ENCODE measurements at regions not wholly inside any gene's neighbourhood (a gene's known extent, or its start where the extent isn't known, plus 50 kb on each side); places are given as distances from the start of the nearest gene placed in this dataset.

DNA sequence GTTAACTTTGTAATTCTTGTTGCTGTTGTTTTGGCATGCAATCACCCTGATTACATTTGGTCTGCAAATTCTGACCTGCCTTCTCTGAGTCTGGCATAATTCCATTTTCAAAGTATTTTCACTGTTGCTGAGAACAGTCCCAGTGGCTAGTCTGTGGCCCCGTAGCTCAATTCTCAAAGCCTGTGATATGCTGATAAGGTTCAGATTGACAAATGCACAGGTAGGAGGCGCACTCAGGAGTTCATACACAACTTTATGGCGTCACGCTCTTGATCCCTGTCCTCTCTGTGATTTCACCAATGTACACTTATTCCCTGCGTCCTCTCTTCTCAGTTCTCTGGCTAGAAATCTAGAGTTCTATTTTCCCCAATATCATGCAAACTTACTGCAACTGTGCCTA, 376.6 kb upstream of the SLCO3A1 start:
- Histone ChIP-seq H3K79me2 (ENCODE audit: control insufficient read depth, insufficient read depth, low read length) (no peaks in the 10 kb centered on the region), H3K4me3 (replicated peaks in 1 of 4; ENCODE audit: control extremely low read depth in 1 of 4, insufficient read depth in 1 of 4, low read depth in 3 of 4, low read length in 4 of 4) (no peak overlapping the region), H3K9ac (ENCODE audit: insufficient read depth, low read length) (no peak overlapping the region), H3K27me3 (ENCODE audit: control insufficient read depth, insufficient read depth, low read length) (no peaks in the 10 kb centered on the region), H3K36me3 (ENCODE audit: control insufficient read depth, insufficient read depth, low read length) (no peaks in the 10 kb centered on the region), H3K4me1 (ENCODE audit: control insufficient read depth, extremely low read depth, insufficient read depth, low read length) (no peaks in the 10 kb centered on the region), H2AFZ (ENCODE audit: low read length) (no peak overlapping the region), H4K20me1 (ENCODE audit: control insufficient read depth, extremely low read depth, insufficient read depth, low read length) (no peaks in the 10 kb centered on the region), H3K9me3 (ENCODE audit: control insufficient read depth, insufficient read depth, low read depth, low read length) (no peaks in the 10 kb centered on the region), H3K4me2 (ENCODE audit: extremely low read depth, insufficient read depth, low read length) (no peak overlapping the region), H3K27ac (ENCODE audit: insufficient read depth, low read length) (no peak overlapping the region)
- TF ChIP-seq EZH2 (IDR thresholded peaks at IDR 0.05; ENCODE audit: low read length, missing control alignments) (no peak), CTCF (conservative IDR thresholded peaks at IDR 0.05 in 1 of 2, IDR thresholded peaks at IDR 0.05 in 1 of 2; ENCODE audit: low read depth in 1 of 2, low read length in 2 of 2) (no peak)
- DNase-seq (ENCODE audit: low read depth in 2 of 2): no peak

- Histone ChIP-seq H3K36me3 (ENCODE audit: control insufficient read depth, insufficient read depth, low read length) (no peaks in the 10 kb centered on the region), H3K9ac (ENCODE audit: insufficient read depth, low read length) (no peak overlapping the region), H3K79me2 (ENCODE audit: control insufficient read depth, insufficient read depth, low read length) (no peaks in the 10 kb centered on the region), H3K4me2 (ENCODE audit: extremely low read depth, insufficient read depth, low read length) (no peak overlapping the region), H4K20me1 (ENCODE audit: control insufficient read depth, extremely low read depth, insufficient read depth, low read length) (no peaks in the 10 kb centered on the region), H3K27me3 (ENCODE audit: control insufficient read depth, insufficient read depth, low read length) (no peaks in the 10 kb centered on the region), H3K4me3 (replicated peaks in 1 of 4; ENCODE audit: control extremely low read depth in 1 of 4, insufficient read depth in 1 of 4, low read depth in 3 of 4, low read length in 4 of 4) (no peak overlapping the region), H3K4me1 (ENCODE audit: control insufficient read depth, extremely low read depth, insufficient read depth, low read length) (no peaks in the 10 kb centered on the region), H2AFZ (ENCODE audit: low read length) (no peak overlapping the region), H3K27ac (ENCODE audit: insufficient read depth, low read length) (no peak overlapping the region), H3K9me3 (ENCODE audit: control insufficient read depth, insufficient read depth, low read depth, low read length) (no peaks in the 10 kb centered on the region)
- no peak for DNase-seq (ENCODE audit: low read depth in 2 of 2)
- TF ChIP-seq EZH2 (IDR thresholded peaks at IDR 0.05; ENCODE audit: low read length, missing control alignments): no peak
- no peak for TF ChIP-seq CTCF (conservative IDR thresholded peaks at IDR 0.05 in 1 of 2, IDR thresholded peaks at IDR 0.05 in 1 of 2; ENCODE audit: low read depth in 1 of 2, low read length in 2 of 2)
These were observed 374.8 kb upstream of the SLCO3A1 start for GRCh38 chr15:91478717-91479191.

- H3K4me1 ChIP-seq (ENCODE audit: control insufficient read depth, extremely low read depth, insufficient read depth, low read length): no peaks in the 10 kb centered on the region
- H3K9me3 ChIP-seq (ENCODE audit: control insufficient read depth, insufficient read depth, low read depth, low read length): no peaks in the 10 kb centered on the region
- no peak overlapping the region for H3K4me2 ChIP-seq (ENCODE audit: extremely low read depth, insufficient read depth, low read length)
- no peaks in the 10 kb centered on the region for H4K20me1 ChIP-seq (ENCODE audit: control insufficient read depth, extremely low read depth, insufficient read depth, low read length)
- no peak overlapping the region for H3K9ac ChIP-seq (ENCODE audit: insufficient read depth, low read length)
- no peak overlapping the region for H3K4me3 ChIP-seq (replicated peaks in 1 of 4; ENCODE audit: control extremely low read depth in 1 of 4, insufficient read depth in 1 of 4, low read depth in 3 of 4, low read length in 4 of 4)
- no peaks in the 10 kb centered on the region for H3K79me2 ChIP-seq (ENCODE audit: control insufficient read depth, insufficient read depth, low read length)
- H2AFZ ChIP-seq (ENCODE audit: low read length): no peak overlapping the region
- H3K27me3 ChIP-seq (ENCODE audit: control insufficient read depth, insufficient read depth, low read length): no peaks in the 10 kb centered on the region
- H3K36me3 ChIP-seq (ENCODE audit: control insufficient read depth, insufficient read depth, low read length): no peaks in the 10 kb centered on the region
- no peak for DNase-seq (ENCODE audit: low read depth in 2 of 2)
- H3K27ac ChIP-seq (ENCODE audit: insufficient read depth, low read length): no peak overlapping the region
- TF ChIP-seq EZH2 (IDR thresholded peaks at IDR 0.05; ENCODE audit: low read length, missing control alignments) (no peak), CTCF (conservative IDR thresholded peaks at IDR 0.05 in 1 of 2, IDR thresholded peaks at IDR 0.05 in 1 of 2; ENCODE audit: low read depth in 1 of 2, low read length in 2 of 2) (no peak)
These were observed 373.1 kb upstream of the SLCO3A1 start for GRCh38 chr15:91480426-91480825.
